SK-N-MC (cell line): ENCODE measurements at regions not wholly inside any gene's neighbourhood (a gene's known extent, or its start where the extent isn't known, plus 50 kb on each side); places are given as distances from the start of the nearest gene placed in this dataset.

ENCODE experiments used
- DNase-seq: peaks from one replicate; pipeline ENCODE4 v3.0.0-alpha.2; 2011; ENCODE audit warnings: low read depth, low spot score
- H3K27ac ChIP-seq: fragments of 200-600 bp; sonication (generic); 2 replicates; pipeline ENCODE4 v1.5.1; 2016; ENCODE audit warnings: mixed run types
- H3K36me3 ChIP-seq: fragments of 200-600 bp; sonication (generic); 2 replicates; pipeline ENCODE4 v1.6.1; 2017; ENCODE audit warnings: antibody characterized with exemption, low read length, mixed read lengths; ENCODE audit not compliant: insufficient read depth
- H3K4me3 ChIP-seq: fragments of 200-600 bp; sonication (generic); 2 replicates; pipeline ENCODE4 v1.5.1; 2016
- H3K9ac ChIP-seq: fragments of 200-600 bp; sonication (generic); 2 replicates; pipeline ENCODE4 v1.8.0; 2017; ENCODE audit warnings: mixed run types, mixed read lengths; ENCODE audit not compliant: insufficient read length
- H3K9me3 ChIP-seq: fragments of 200-600 bp; sonication (generic); 2 replicates; pipeline ENCODE4 v1.6.1; 2017; ENCODE audit warnings: low read depth, mild to moderate bottlenecking, antibody characterized with exemption, low read length, moderate library complexity, mixed read lengths
- EZH2 ChIP-seq: fragments of 200-600 bp; sonication (generic); IDR thresholded peaks from one replicate; pipeline ENCODE4 v1.6.1; 2017; ENCODE audit warnings: antibody characterized with exemption
- FOXP2 ChIP-seq: optimal IDR thresholded peaks from 2 replicates; pipeline ENCODE3; 2011; ENCODE audit warnings: mild to moderate bottlenecking, moderate library complexity; ENCODE audit not compliant: insufficient read depth; ENCODE audit errors: extremely low read length, control extremely low read depth
- POLR2AphosphoS5 ChIP-seq: IDR thresholded peaks from 2 replicates; pipeline ENCODE4 v1.6.1; 2012; ENCODE audit warnings: mild to moderate bottlenecking, low read depth, low read length, borderline replicate concordance

GRCh38 chr10:63761243-63761642 lies 240.0 kb downstream of the REEP3 start:
- Histone ChIP-seq H3K27ac (no peak overlapping the region), H3K4me3 (no peak overlapping the region), H3K9me3 (no peaks in the 10 kb centered on the region), H3K9ac (no peak overlapping the region), H3K36me3 (no peaks in the 10 kb centered on the region)
- no peak for DNase-seq
- TF ChIP-seq POLR2AphosphoS5 (no peak), FOXP2 (no peak), EZH2 (no peak)

GRCh38 chr10:63763744-63764143 lies 242.5 kb downstream of the REEP3 start:
- TF ChIP-seq FOXP2: no peak
- TF ChIP-seq EZH2: no peak
- TF ChIP-seq POLR2AphosphoS5: no peak
- H3K9me3 ChIP-seq: no peaks in the 10 kb centered on the region
- H3K27ac ChIP-seq: no peak overlapping the region
- no peaks in the 10 kb centered on the region for H3K36me3 ChIP-seq
- no peak overlapping the region for H3K4me3 ChIP-seq
- no peak for DNase-seq
- no peak overlapping the region for H3K9ac ChIP-seq

GRCh38 chr10:63765126-63765525 lies 243.9 kb downstream of the REEP3 start:
- no peaks in the 10 kb centered on the region for H3K36me3 ChIP-seq
- H3K9me3 ChIP-seq: no peaks in the 10 kb centered on the region
- DNase-seq: no peak
- no peak overlapping the region for H3K9ac ChIP-seq
- no peak for TF ChIP-seq FOXP2
- TF ChIP-seq POLR2AphosphoS5: no peak
- TF ChIP-seq EZH2: no peak
- H3K27ac ChIP-seq: no peak overlapping the region
- no peak overlapping the region for H3K4me3 ChIP-seq

GRCh38 chr10:63766745-63767137 lies 245.5 kb downstream of the REEP3 start:
- Histone ChIP-seq H3K9ac (no peak overlapping the region), H3K9me3 (no peaks in the 10 kb centered on the region), H3K4me3 (no peak overlapping the region), H3K36me3 (no peaks in the 10 kb centered on the region), H3K27ac (no peak overlapping the region)
- no peak for TF ChIP-seq POLR2AphosphoS5
- TF ChIP-seq FOXP2: no peak
- no peak for TF ChIP-seq EZH2
- DNase-seq: no peak

- Histone ChIP-seq H3K4me3 (no peak overlapping the region), H3K9me3 (no peaks in the 10 kb centered on the region), H3K9ac (no peak overlapping the region), H3K27ac (peak overlapping the region; percentile 40; the same call in 1 of the 2 replicates), H3K36me3 (no peaks in the 10 kb centered on the region)
- DNase-seq: no peak
- TF ChIP-seq EZH2: no peak
- TF ChIP-seq POLR2AphosphoS5: no peak
- no peak for TF ChIP-seq FOXP2
These were observed 246.1 kb downstream of the REEP3 start for GRCh38 chr10:63767138-63767801.

- H3K27ac ChIP-seq: no peak overlapping the region
- no peaks in the 10 kb centered on the region for H3K9me3 ChIP-seq
- no peak for DNase-seq
- no peak overlapping the region for H3K4me3 ChIP-seq
- TF ChIP-seq POLR2AphosphoS5: no peak
- no peak for TF ChIP-seq EZH2
- TF ChIP-seq FOXP2: no peak
- no peaks in the 10 kb centered on the region for H3K36me3 ChIP-seq
- no peak overlapping the region for H3K9ac ChIP-seq
These were observed 248.2 kb downstream of the REEP3 start for GRCh38 chr10:63769367-63769766.

GRCh38 chr10:63770523-63770922 lies 249.3 kb downstream of the REEP3 start:
- Histone ChIP-seq H3K27ac (no peak overlapping the region), H3K4me3 (no peak overlapping the region), H3K9me3 (no peaks in the 10 kb centered on the region), H3K36me3 (no peaks in the 10 kb centered on the region), H3K9ac (no peak overlapping the region)
- TF ChIP-seq FOXP2 (no peak), POLR2AphosphoS5 (no peak)
- no peak for DNase-seq

- no peak overlapping the region for H3K4me3 ChIP-seq
- H3K27ac ChIP-seq: no peak overlapping the region
- no peaks in the 10 kb centered on the region for H3K36me3 ChIP-seq
- no peak overlapping the region for H3K9ac ChIP-seq
- H3K9me3 ChIP-seq: no peaks in the 10 kb centered on the region
- DNase-seq: no peak
- TF ChIP-seq FOXP2 (no peak), EZH2 (no peak), POLR2AphosphoS5 (no peak)
These were observed 251.3 kb downstream of the REEP3 start for GRCh38 chr10:63772491-63772890.

- Histone ChIP-seq H3K4me3 (no peak overlapping the region), H3K9ac (no peak overlapping the region), H3K36me3 (no peaks in the 10 kb centered on the region), H3K9me3 (no peaks in the 10 kb centered on the region), H3K27ac (no peak overlapping the region)
- TF ChIP-seq EZH2 (no peak), POLR2AphosphoS5 (no peak), FOXP2 (no peak)
- DNase-seq: no peak
These were observed 251.9 kb downstream of the REEP3 start for GRCh38 chr10:63773106-63773505.
